Activated T-helper 2 cell treated with anti-CD3 and anti-CD28 coated beads, Interferon-gamma antibody, Interleukin-2, Interleukin-4, amounts not matched to agents 10 μg/mL and 5 μg/mL and 100 μg/mL, durations not matched to agents 14 hours and 24 hours and 36 hours (primary cell): ENCODE measurements at regions not wholly inside any gene's neighbourhood (a gene's known extent, or its start where the extent isn't known, plus 50 kb on each side); places are given as distances from the start of the nearest gene placed in this dataset.

Experiments
- DNase-seq: peaks from one replicate; pipeline ENCODE4 v3.0.0; 2021; ENCODE audit warnings: low spot score
- H3K27ac Mint-ChIP-seq: one replicate; pipeline ENCODE4 v1.8.0; 2021; ENCODE audit warnings: mixed read lengths
- H3K27me3 Mint-ChIP-seq: one replicate; pipeline ENCODE4 v1.8.0; 2021; ENCODE audit warnings: low read depth, mixed read lengths
- H3K36me3 Mint-ChIP-seq: one replicate; pipeline ENCODE4 v1.8.0; 2021; ENCODE audit warnings: low read depth, mixed read lengths
- H3K4me1 Mint-ChIP-seq: one replicate; pipeline ENCODE4 v1.8.0; 2021; ENCODE audit warnings: low read depth, mixed read lengths
- H3K4me3 Mint-ChIP-seq: one replicate; pipeline ENCODE4 v1.8.0; 2021; ENCODE audit warnings: low read depth, mild to moderate bottlenecking, moderate library complexity, mixed read lengths
- H3K9me3 Mint-ChIP-seq: one replicate; pipeline ENCODE4 v1.8.0; 2021; ENCODE audit warnings: mixed read lengths
- intact Hi-C: fragments of 100-400 bp; cut with micrococcal nuclease; formaldehyde crosslinking; loops from one replicate; pipeline ENCODE4 v1.15.1; 2023

GRCh38 chr18:54506516-54507261 lies 84.4 kb upstream of the DYNAP start:
- intact Hi-C loops: no loop called here
- no peak overlapping the region for H3K4me3 Mint-ChIP-seq

GRCh38 chr18:54509793-54510192 lies 81.3 kb upstream of the DYNAP start:
- Mint-ChIP-seq H3K27me3 (peaks cover 5% of the 10 kb centered on the region), H3K9me3 (no peaks in the 10 kb centered on the region)
- DNase-seq: no peak

More at GRCh38 chr18:54506516-54507261, 84.4 kb upstream of the DYNAP start:
- Mint-ChIP-seq H3K9me3 (no peaks in the 10 kb centered on the region), H3K27me3 (peaks cover 3% of the 10 kb centered on the region), H3K27ac (no peak overlapping the region), H3K4me1 (no peaks in the 10 kb centered on the region), H3K36me3 (no peaks in the 10 kb centered on the region)
- no peak for DNase-seq

GRCh38 chr18:54515149-54515548 lies 75.9 kb upstream of the DYNAP start:
- DNase-seq: no peak
- H3K27me3 Mint-ChIP-seq: peaks cover 4% of the 10 kb centered on the region
- no peaks in the 10 kb centered on the region for H3K9me3 Mint-ChIP-seq
- intact Hi-C loops: no loop called here
- H3K36me3 Mint-ChIP-seq: no peaks in the 10 kb centered on the region
- H3K27ac Mint-ChIP-seq: no peak overlapping the region
- no peaks in the 10 kb centered on the region for H3K4me1 Mint-ChIP-seq
- H3K4me3 Mint-ChIP-seq: no peak overlapping the region

More at GRCh38 chr18:54509793-54510192, 81.3 kb upstream of the DYNAP start:
- Mint-ChIP-seq H3K36me3 (no peaks in the 10 kb centered on the region), H3K4me1 (no peaks in the 10 kb centered on the region), H3K27ac (no peak overlapping the region), H3K4me3 (no peak overlapping the region)
- intact Hi-C loops: no loop called here

DNA sequence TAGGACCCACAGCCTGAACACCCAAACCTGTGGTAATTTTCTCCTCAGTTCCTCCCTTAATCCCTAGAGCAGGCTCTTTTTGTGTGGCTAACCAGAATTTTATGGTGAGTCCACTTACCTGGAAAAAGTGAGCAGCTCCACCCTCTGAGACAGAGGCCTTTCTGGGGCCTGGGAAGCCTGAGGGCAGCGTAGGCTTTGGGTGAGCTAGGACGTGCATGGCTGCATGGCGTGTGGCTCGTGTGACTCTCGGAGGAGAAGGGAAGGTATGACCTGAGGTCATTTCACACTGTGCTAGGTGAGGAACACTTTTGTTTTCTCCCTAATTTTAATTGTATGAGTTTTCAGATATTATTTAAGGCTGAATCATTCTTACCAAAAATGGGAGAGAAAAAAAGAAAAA lies 73.5 kb upstream of the DYNAP start:
- no peaks in the 10 kb centered on the region for H3K27me3 Mint-ChIP-seq
- intact Hi-C loops: no loop called here
- no peaks in the 10 kb centered on the region for H3K4me1 Mint-ChIP-seq
- H3K27ac Mint-ChIP-seq: no peak overlapping the region
- H3K9me3 Mint-ChIP-seq: no peaks in the 10 kb centered on the region
- H3K4me3 Mint-ChIP-seq: no peak overlapping the region
- no peaks in the 10 kb centered on the region for H3K36me3 Mint-ChIP-seq
- DNase-seq: no peak

GRCh38 chr18:54521846-54522245 lies 69.2 kb upstream of the DYNAP start:
- no peaks in the 10 kb centered on the region for H3K27me3 Mint-ChIP-seq
- no peak for DNase-seq
- H3K36me3 Mint-ChIP-seq: no peaks in the 10 kb centered on the region
- H3K4me1 Mint-ChIP-seq: no peaks in the 10 kb centered on the region
- intact Hi-C loops: no loop called here
- H3K9me3 Mint-ChIP-seq: no peaks in the 10 kb centered on the region
- H3K27ac Mint-ChIP-seq: no peak overlapping the region
- no peak overlapping the region for H3K4me3 Mint-ChIP-seq

DNA sequence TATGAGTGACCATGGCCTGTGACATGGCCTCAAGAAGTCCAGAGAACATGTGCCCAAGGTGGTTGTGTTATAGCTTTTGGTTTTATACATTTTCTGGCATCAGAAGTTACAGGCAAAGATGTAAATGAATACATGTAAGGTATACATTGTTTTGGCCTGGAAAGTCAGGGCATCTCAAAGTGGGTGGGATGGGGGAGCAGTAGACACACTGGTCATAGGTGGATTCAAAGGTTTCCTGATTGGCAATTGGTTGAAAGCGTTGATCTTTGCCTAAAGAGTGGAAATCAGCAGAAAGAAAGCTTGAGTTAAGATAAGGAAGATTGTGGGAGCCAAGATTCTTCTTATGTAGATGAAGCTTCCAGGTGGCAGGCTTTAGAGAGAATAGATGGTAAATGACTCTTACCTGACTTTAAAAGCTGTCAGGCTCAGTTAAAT lies 62.1 kb upstream of the DYNAP start:
- Mint-ChIP-seq H3K4me1 (no peaks in the 10 kb centered on the region), H3K9me3 (no peaks in the 10 kb centered on the region), H3K27ac (no peak overlapping the region), H3K36me3 (no peaks in the 10 kb centered on the region), H3K27me3 (no peaks in the 10 kb centered on the region), H3K4me3 (no peak overlapping the region)
- no peak for DNase-seq
- intact Hi-C loops: no loop called here

DNA sequence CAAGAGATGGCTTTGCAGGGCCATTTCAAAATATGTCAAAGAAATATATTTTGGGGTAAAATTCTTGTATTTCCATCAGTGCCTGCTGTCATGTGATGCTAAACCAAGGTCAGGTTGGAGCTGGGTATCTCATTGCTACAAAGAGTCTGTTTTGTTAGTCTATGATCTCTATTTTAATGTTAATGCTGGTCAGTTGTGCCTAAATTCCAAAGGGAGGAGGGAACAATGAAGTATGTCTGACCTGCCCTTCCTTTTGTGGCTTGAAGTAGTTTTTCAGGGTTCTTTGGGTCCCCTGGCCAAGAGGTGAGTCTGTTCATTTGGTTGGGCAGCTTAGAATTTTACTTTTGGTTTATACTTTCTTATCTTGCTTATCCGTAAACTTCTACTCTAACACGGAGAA lies 61.6 kb upstream of the DYNAP start:
- intact Hi-C loops: no loop called here
- DNase-seq: no peak

DNA sequence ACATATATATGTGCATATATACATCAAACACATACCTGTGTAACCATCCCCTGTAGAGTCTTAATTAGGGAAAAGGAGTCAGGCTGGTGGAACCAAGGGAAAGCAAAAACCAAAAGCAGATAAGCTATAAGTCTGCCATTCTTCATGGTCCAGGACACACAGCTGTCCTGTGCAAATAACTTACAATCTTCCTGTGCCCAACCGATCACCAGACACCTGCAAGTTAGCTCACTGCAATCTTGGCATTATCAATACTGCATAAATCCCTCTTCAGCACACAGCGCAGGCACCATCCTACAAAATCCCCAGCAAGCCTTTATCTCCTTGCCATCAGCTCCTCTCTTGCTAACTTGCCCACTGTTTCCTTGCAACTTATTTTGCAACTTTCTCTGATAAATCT lies 60.8 kb upstream of the DYNAP start:
- no peaks in the 10 kb centered on the region for H3K36me3 Mint-ChIP-seq
- H3K27ac Mint-ChIP-seq: no peak overlapping the region
- no peaks in the 10 kb centered on the region for H3K9me3 Mint-ChIP-seq
- H3K27me3 Mint-ChIP-seq: no peaks in the 10 kb centered on the region
- H3K4me1 Mint-ChIP-seq: no peaks in the 10 kb centered on the region
- intact Hi-C loops: no loop called here
- H3K4me3 Mint-ChIP-seq: no peak overlapping the region
- no peak for DNase-seq

More for the DNA sequence above, 61.6 kb upstream of the DYNAP start:
- H3K36me3 Mint-ChIP-seq: no peaks in the 10 kb centered on the region
- H3K4me3 Mint-ChIP-seq: no peak overlapping the region
- H3K27me3 Mint-ChIP-seq: no peaks in the 10 kb centered on the region
- H3K9me3 Mint-ChIP-seq: no peaks in the 10 kb centered on the region
- H3K4me1 Mint-ChIP-seq: no peaks in the 10 kb centered on the region
- H3K27ac Mint-ChIP-seq: no peak overlapping the region

DNA sequence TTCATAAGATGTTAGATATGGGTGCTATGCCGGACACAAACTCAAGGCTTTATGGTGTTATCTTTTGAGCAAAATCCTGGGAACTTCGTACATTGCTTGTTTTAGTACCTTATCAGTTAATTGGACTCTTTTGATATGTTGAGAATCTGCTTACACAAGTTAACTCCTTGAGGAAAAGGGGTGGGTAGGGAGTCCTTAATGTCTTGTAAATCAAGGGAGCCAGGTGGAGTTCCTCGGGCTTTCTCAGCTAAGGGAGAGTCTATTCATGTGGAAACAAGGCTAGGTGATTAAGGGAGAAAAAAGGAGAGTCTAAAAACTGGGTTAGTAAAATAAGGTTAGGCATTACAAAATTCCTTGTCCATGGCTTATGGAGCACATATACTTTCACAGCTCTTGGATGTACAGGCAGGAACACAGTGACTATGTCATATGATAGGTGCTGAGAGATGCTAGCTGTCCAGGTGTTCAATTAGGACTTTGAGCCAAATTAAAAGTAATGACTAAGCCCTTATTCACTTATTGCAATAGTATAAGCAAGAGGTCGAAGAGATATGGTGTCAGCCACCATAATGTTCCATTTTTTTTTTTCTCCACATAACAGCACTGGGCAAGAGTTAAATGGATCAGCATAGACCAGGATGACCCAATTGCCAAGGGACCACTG lies 59.5 kb upstream of the DYNAP start:
- no peaks in the 10 kb centered on the region for H3K27me3 Mint-ChIP-seq
- no peak overlapping the region for H3K27ac Mint-ChIP-seq
- no peaks in the 10 kb centered on the region for H3K4me1 Mint-ChIP-seq
- intact Hi-C loops: no loop called here
- H3K36me3 Mint-ChIP-seq: no peaks in the 10 kb centered on the region
- no peak overlapping the region for H3K4me3 Mint-ChIP-seq
- no peak for DNase-seq
- H3K9me3 Mint-ChIP-seq: no peaks in the 10 kb centered on the region

DNA sequence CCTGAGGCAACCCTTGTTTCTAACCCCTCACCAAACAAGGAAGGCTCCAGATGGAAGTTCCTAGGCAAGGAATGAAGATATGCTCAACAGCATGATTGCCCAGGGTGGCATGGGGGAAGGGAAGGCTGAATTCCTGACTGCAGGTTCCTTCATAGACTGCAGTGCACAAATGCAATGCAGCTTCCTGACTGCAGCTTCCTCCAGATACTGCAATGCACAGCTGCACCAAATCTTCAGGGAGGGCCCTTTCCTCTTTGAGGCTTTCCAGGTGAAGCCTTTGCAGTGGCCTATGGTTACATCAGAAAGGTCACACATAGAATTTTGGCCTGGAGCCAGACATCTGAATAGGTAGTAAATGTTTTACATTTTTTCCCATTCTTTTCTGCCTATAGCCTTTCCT lies 58.8 kb upstream of the DYNAP start:
- no peaks in the 10 kb centered on the region for H3K36me3 Mint-ChIP-seq
- intact Hi-C loops: no loop called here

DNA sequence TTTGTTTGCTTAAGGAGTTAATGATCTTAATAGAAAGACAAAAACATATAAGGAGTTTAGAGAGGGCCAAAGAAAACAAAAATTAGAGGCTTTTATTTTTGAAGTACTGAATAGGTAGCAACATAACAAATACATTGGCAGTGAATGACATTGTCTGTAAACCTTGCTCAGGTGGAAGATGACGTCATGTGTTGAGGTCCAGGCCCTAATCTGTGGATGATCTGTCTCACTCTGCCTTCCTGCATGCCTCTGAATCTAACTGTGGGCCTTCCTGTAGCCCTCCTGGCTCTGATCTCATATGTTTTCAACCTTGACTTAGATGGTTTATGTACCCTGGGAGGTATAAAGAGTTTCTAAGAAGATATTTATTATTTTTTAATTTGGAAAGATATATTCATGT lies 58.1 kb upstream of the DYNAP start:
- Mint-ChIP-seq H3K9me3 (no peaks in the 10 kb centered on the region), H3K27ac (no peak overlapping the region), H3K4me3 (no peak overlapping the region), H3K4me1 (no peaks in the 10 kb centered on the region), H3K27me3 (no peaks in the 10 kb centered on the region), H3K36me3 (no peaks in the 10 kb centered on the region)
- intact Hi-C loops: no loop called here
- no peak for DNase-seq

More for the DNA sequence above, 58.8 kb upstream of the DYNAP start:
- H3K27ac Mint-ChIP-seq: no peak overlapping the region
- no peaks in the 10 kb centered on the region for H3K4me1 Mint-ChIP-seq
- H3K4me3 Mint-ChIP-seq: no peak overlapping the region
- no peaks in the 10 kb centered on the region for H3K9me3 Mint-ChIP-seq
- DNase-seq: no peak
- no peaks in the 10 kb centered on the region for H3K27me3 Mint-ChIP-seq
